ENCODE measurements at regions not wholly inside any gene's neighbourhood (a gene's known extent, or its start where the extent isn't known, plus 50 kb on each side); places are given as distances from the start of the nearest gene placed in this dataset.

DNA sequence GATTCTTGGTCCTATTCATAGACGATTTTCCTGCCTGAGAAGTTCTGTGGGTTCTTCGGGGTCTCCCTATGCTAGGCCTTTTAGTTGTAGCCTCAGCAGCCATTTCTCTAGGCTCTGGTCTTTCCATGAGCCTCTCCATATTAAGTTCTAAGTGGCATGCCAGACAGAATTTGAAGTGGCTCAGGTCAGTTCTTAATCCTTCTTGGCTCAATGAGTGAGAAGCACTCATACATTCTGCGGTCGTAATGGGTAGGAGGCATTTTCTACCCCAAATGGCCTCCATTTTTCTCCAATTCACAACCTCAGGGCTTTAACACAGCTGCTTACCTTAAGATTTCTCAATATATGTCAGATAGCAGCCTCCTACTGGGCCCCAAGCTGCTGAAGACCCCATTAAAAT lies 405.3 kb upstream of the GALNT5 start:
- TF ChIP-seq POLR2AphosphoS5 (IDR thresholded peaks at IDR 0.05; ENCODE audit: low read depth, low read length), result no peak
- TF ChIP-seq, protein P1, sequence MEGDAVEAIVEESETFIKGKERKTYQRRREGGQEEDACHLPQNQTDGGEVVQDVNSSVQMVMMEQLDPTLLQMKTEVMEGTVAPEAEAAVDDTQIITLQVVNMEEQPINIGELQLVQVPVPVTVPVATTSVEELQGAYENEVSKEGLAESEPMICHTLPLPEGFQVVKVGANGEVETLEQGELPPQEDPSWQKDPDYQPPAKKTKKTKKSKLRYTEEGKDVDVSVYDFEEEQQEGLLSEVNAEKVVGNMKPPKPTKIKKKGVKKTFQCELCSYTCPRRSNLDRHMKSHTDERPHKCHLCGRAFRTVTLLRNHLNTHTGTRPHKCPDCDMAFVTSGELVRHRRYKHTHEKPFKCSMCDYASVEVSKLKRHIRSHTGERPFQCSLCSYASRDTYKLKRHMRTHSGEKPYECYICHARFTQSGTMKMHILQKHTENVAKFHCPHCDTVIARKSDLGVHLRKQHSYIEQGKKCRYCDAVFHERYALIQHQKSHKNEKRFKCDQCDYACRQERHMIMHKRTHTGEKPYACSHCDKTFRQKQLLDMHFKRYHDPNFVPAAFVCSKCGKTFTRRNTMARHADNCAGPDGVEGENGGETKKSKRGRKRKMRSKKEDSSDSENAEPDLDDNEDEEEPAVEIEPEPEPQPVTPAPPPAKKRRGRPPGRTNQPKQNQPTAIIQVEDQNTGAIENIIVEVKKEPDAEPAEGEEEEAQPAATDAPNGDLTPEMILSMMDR (IDR thresholded peaks at IDR 0.05), result no peak
